CD8-positive, alpha-beta memory T cell (primary cell): ENCODE measurements at regions not wholly inside any gene's neighbourhood (a gene's known extent, or its start where the extent isn't known, plus 50 kb on each side); places are given as distances from the start of the nearest gene placed in this dataset.

Experiments
- CTCF ChIA-PET: fragments of 350-600 bp; sonication (Branson Sonifier 250); formaldehyde crosslinking; loops from one replicate; lab custom pipeline; 2021; ENCODE audit warnings: antibody characterized with exemption; lab: Charles Lee
- POLR2A ChIA-PET: fragments of 350-600 bp; sonication (Branson Sonifier 250); formaldehyde crosslinking; loops from one replicate; lab custom pipeline; 2021; ENCODE audit warnings: antibody characterized with exemption; lab: Charles Lee
- DNase-seq, 5 donors: peaks; one replicate each; pipeline versions ENCODE4 v3.0.0 to v3.0.0-alpha.2; 2020 to 2022; ENCODE audit warnings: mixed read lengths in 1 of 5
- H3K27ac ChIP-seq: one replicate; pipeline ENCODE4 v1.7.0; 2013; ENCODE audit warnings: low read depth, mild to moderate bottlenecking, low read length, moderate library complexity
- H3K27me3 ChIP-seq: 2 replicates; pipeline ENCODE4 v1.7.0; 2013; ENCODE audit warnings: low read length, mild to moderate bottlenecking; ENCODE audit not compliant: insufficient read depth, poor library complexity, severe bottlenecking
- H3K36me3 ChIP-seq: 2 replicates; pipeline ENCODE4 v1.7.0; 2013; ENCODE audit warnings: mild to moderate bottlenecking, low read length, moderate library complexity; ENCODE audit not compliant: insufficient read depth
- H3K4me1 ChIP-seq: 2 replicates; pipeline ENCODE4 v1.7.0; 2013; ENCODE audit warnings: mild to moderate bottlenecking, low read length, moderate library complexity; ENCODE audit not compliant: insufficient read depth
- H3K4me3 ChIP-seq: 2 replicates; pipeline ENCODE4 v1.7.0; 2013; ENCODE audit warnings: mild to moderate bottlenecking, low read length
- H3K9me3 ChIP-seq: 2 replicates; pipeline ENCODE4 v1.7.0; 2013; ENCODE audit warnings: mild to moderate bottlenecking, low read length
- H3K27ac Mint-ChIP-seq, 8 donors: one replicate each; pipeline ENCODE4 v1.8.0; 2020 to 2021; ENCODE audit warnings: mixed read lengths in 8 of 8, mild to moderate bottlenecking in 6 of 8, inconsistent platforms in 3 of 8, moderate library complexity in 3 of 8
- H3K27me3 Mint-ChIP-seq, 2 donors: one replicate each; pipeline ENCODE4 v1.8.0; 2020 to 2021; ENCODE audit warnings: mixed read lengths in 2 of 2, mild to moderate bottlenecking in 1 of 2, moderate library complexity in 1 of 2
- H3K36me3 Mint-ChIP-seq, 3 donors: one replicate each; pipeline ENCODE4 v1.8.0; 2020 to 2021; ENCODE audit warnings: mixed read lengths in 3 of 3, inconsistent platforms in 1 of 3, mild to moderate bottlenecking in 1 of 3
- H3K4me1 Mint-ChIP-seq, 3 donors: one replicate each; pipeline ENCODE4 v1.8.0; 2020 to 2021; ENCODE audit warnings: mixed read lengths in 3 of 3, inconsistent platforms in 1 of 3, mild to moderate bottlenecking in 1 of 3
- H3K4me3 Mint-ChIP-seq, 7 donors: one replicate each; pipeline ENCODE4 v1.8.0; 2020 to 2021; ENCODE audit warnings: mixed read lengths in 7 of 7, mild to moderate bottlenecking in 6 of 7, moderate library complexity in 4 of 7, inconsistent platforms in 2 of 7
- H3K9me3 Mint-ChIP-seq, 5 donors: one replicate each; pipeline ENCODE4 v1.8.0; 2020 to 2022; ENCODE audit warnings: mixed read lengths in 5 of 5, mild to moderate bottlenecking in 3 of 5, moderate library complexity in 2 of 5, inconsistent platforms in 1 of 5

GRCh38 chr10:8444630-8445029 lies 390.1 kb downstream of the GATA3 start:
- H3K4me3 Mint-ChIP-seq, result no peak overlapping the region
- no peaks in the 10 kb centered on the region for H3K36me3 Mint-ChIP-seq
- Histone ChIP-seq H3K27me3 (no peaks in the 10 kb centered on the region), H3K36me3 (no peaks in the 10 kb centered on the region), H3K4me1 (no peaks in the 10 kb centered on the region), H3K4me3 (no peak overlapping the region), H3K9me3 (no peaks in the 10 kb centered on the region), H3K27ac (no peak overlapping the region)
- H3K9me3 Mint-ChIP-seq, result no peaks in the 10 kb centered on the region
- no peaks in the 10 kb centered on the region for H3K27me3 Mint-ChIP-seq
- peaks cover 12 to 24% (median 17%) of the 10 kb centered on the region in 3 donors for H3K4me1 Mint-ChIP-seq
- DNase-seq, result peak; percentile 10 to 75 (median 56)
- ChIA-PET POLR2A (interaction anchor here (0.7 to 1.6 kb wide), 2 partner anchors 112 to 156 kb away, joined by 3 to 4 read pairs; no protein-coding TSS in a partner anchor), CTCF (interaction anchor here (0.7 to 2.3 kb wide), 9 partner anchors 16 to 388 kb away, joined by 3 to 14 read pairs (median 3); no protein-coding TSS in a partner anchor)
- peak overlapping the region in 5 of 8 donors; percentile 13 to 90 (median 67) for H3K27ac Mint-ChIP-seq

- Mint-ChIP-seq H3K27ac (no peak overlapping the region), H3K4me3 (no peak overlapping the region), H3K27me3 (no peaks in the 10 kb centered on the region), H3K9me3 (no peaks in the 10 kb centered on the region), H3K36me3 (no peaks in the 10 kb centered on the region), H3K4me1 (peaks cover 11 to 18% (median 17%) of the 10 kb centered on the region in 3 donors)
- no peaks in the 10 kb centered on the region for H3K4me1 ChIP-seq
- ChIA-PET POLR2A (interaction anchor here (1.6 kb wide), 1 partner anchor 113 kb away, joined by 4 read pairs; no protein-coding TSS in a partner anchor), CTCF (interaction anchor here (0.7 to 2.3 kb wide), 7 partner anchors 14 to 388 kb away, joined by 3 to 14 read pairs (median 4); no protein-coding TSS in a partner anchor)
- no peaks in the 10 kb centered on the region for H3K27me3 ChIP-seq
- H3K4me3 ChIP-seq, result no peak overlapping the region
- H3K9me3 ChIP-seq, result no peaks in the 10 kb centered on the region
- no peak overlapping the region for H3K27ac ChIP-seq
- no peaks in the 10 kb centered on the region for H3K36me3 ChIP-seq
- no peak for DNase-seq
These were observed 390.9 kb downstream of the GATA3 start for GRCh38 chr10:8445353-8445752.

- Mint-ChIP-seq H3K27ac (no peak overlapping the region), H3K27me3 (peaks cover 3 to 4% of the 10 kb centered on the region in 2 donors), H3K36me3 (no peaks in the 10 kb centered on the region), H3K4me3 (no peak overlapping the region), H3K9me3 (no peaks in the 10 kb centered on the region), H3K4me1 (peaks cover 0 to 13% (median under 1%) of the 10 kb centered on the region in 3 donors)
- POLR2A ChIA-PET, result no interaction called here
- H3K9me3 ChIP-seq, result no peaks in the 10 kb centered on the region
- H3K4me1 ChIP-seq, result no peaks in the 10 kb centered on the region
- H3K27ac ChIP-seq, result no peak overlapping the region
- CTCF ChIA-PET, result interaction anchor here (1.1 to 1.2 kb wide), 2 partner anchors 9 to 118 kb away, joined by 3 to 5 read pairs; no protein-coding TSS in a partner anchor
- DNase-seq, result no peak
- H3K27me3 ChIP-seq, result no peaks in the 10 kb centered on the region
- H3K36me3 ChIP-seq, result no peaks in the 10 kb centered on the region
- no peak overlapping the region for H3K4me3 ChIP-seq
These were observed 395.4 kb downstream of the GATA3 start for GRCh38 chr10:8449909-8450308.

- Mint-ChIP-seq H3K9me3 (peaks cover 0 to 6% (median 0%) of the 10 kb centered on the region in 5 donors), H3K36me3 (no peaks in the 10 kb centered on the region)
- CTCF ChIA-PET, result no interaction called here
These were observed 399.1 kb downstream of the GATA3 start for GRCh38 chr10:8453587-8453986.

GRCh38 chr10:8454357-8454756 lies 399.9 kb downstream of the GATA3 start:
- Mint-ChIP-seq H3K9me3 (peaks cover 0 to 6% (median 0%) of the 10 kb centered on the region in 5 donors), H3K36me3 (no peaks in the 10 kb centered on the region), H3K4me3 (no peak overlapping the region), H3K27me3 (peaks cover 12 to 28% of the 10 kb centered on the region in 2 donors), H3K4me1 (peaks cover 0 to 12% (median 0%) of the 10 kb centered on the region in 3 donors), H3K27ac (no peak overlapping the region)
- H3K4me1 ChIP-seq, result no peaks in the 10 kb centered on the region
- ChIA-PET POLR2A (no interaction called here), CTCF (no interaction called here)
- H3K36me3 ChIP-seq, result no peaks in the 10 kb centered on the region
- H3K9me3 ChIP-seq, result no peaks in the 10 kb centered on the region
- H3K4me3 ChIP-seq, result no peak overlapping the region
- DNase-seq, result no peak
- H3K27me3 ChIP-seq, result no peaks in the 10 kb centered on the region
- H3K27ac ChIP-seq, result no peak overlapping the region

More at GRCh38 chr10:8453587-8453986, 399.1 kb downstream of the GATA3 start:
- no peaks in the 10 kb centered on the region for H3K36me3 ChIP-seq
- no peak overlapping the region for H3K27ac ChIP-seq
- H3K27me3 ChIP-seq, result no peaks in the 10 kb centered on the region
- H3K9me3 ChIP-seq, result no peaks in the 10 kb centered on the region
- no peak overlapping the region for H3K27ac Mint-ChIP-seq
- DNase-seq, result no peak
- H3K4me3 Mint-ChIP-seq, result no peak overlapping the region
- POLR2A ChIA-PET, result no interaction called here
- no peak overlapping the region for H3K4me3 ChIP-seq
- peaks cover 12 to 21% of the 10 kb centered on the region in 2 donors for H3K27me3 Mint-ChIP-seq
- peaks cover 0 to 12% (median 0%) of the 10 kb centered on the region in 3 donors for H3K4me1 Mint-ChIP-seq
- no peaks in the 10 kb centered on the region for H3K4me1 ChIP-seq

GRCh38 chr10:8455181-8455580 lies 400.7 kb downstream of the GATA3 start:
- Histone ChIP-seq H3K9me3 (no peaks in the 10 kb centered on the region), H3K4me3 (no peak overlapping the region), H3K27me3 (no peaks in the 10 kb centered on the region), H3K4me1 (no peaks in the 10 kb centered on the region), H3K36me3 (no peaks in the 10 kb centered on the region), H3K27ac (no peak overlapping the region)
- Mint-ChIP-seq H3K4me1 (peaks cover 0 to 12% (median 0%) of the 10 kb centered on the region in 3 donors), H3K27me3 (peaks cover 12 to 31% of the 10 kb centered on the region in 2 donors), H3K36me3 (no peaks in the 10 kb centered on the region), H3K4me3 (no peak overlapping the region), H3K9me3 (peaks cover 0 to 6% (median 0%) of the 10 kb centered on the region in 5 donors), H3K27ac (no peak overlapping the region)
- CTCF ChIA-PET, result no interaction called here
- POLR2A ChIA-PET, result no interaction called here
- no peak for DNase-seq

GRCh38 chr10:8456386-8456785 lies 401.9 kb downstream of the GATA3 start:
- H3K27me3 ChIP-seq, result no peaks in the 10 kb centered on the region
- no peaks in the 10 kb centered on the region for H3K36me3 ChIP-seq
- H3K4me3 ChIP-seq, result no peak overlapping the region
- POLR2A ChIA-PET, result no interaction called here
- peaks cover 0 to 4% (median 0%) of the 10 kb centered on the region in 3 donors for H3K36me3 Mint-ChIP-seq
- H3K4me3 Mint-ChIP-seq, result no peak overlapping the region
- CTCF ChIA-PET, result no interaction called here
- no peaks in the 10 kb centered on the region for H3K4me1 ChIP-seq
- DNase-seq, result no peak
- H3K4me1 Mint-ChIP-seq, result peaks cover 0 to 12% (median 0%) of the 10 kb centered on the region in 3 donors
- no peak overlapping the region for H3K27ac Mint-ChIP-seq
- peaks cover 12 to 33% of the 10 kb centered on the region in 2 donors for H3K27me3 Mint-ChIP-seq
- H3K27ac ChIP-seq, result no peak overlapping the region
- H3K9me3 Mint-ChIP-seq, result peaks cover 0 to 6% (median 0%) of the 10 kb centered on the region in 5 donors
- H3K9me3 ChIP-seq, result no peaks in the 10 kb centered on the region

GRCh38 chr10:8460626-8461025 lies 406.1 kb downstream of the GATA3 start:
- Histone ChIP-seq H3K4me1 (no peaks in the 10 kb centered on the region), H3K27ac (no peak overlapping the region), H3K27me3 (no peaks in the 10 kb centered on the region), H3K36me3 (no peaks in the 10 kb centered on the region), H3K4me3 (no peak overlapping the region), H3K9me3 (no peaks in the 10 kb centered on the region)
- Mint-ChIP-seq H3K27ac (no peak overlapping the region), H3K9me3 (peaks cover 0 to 6% (median 0%) of the 10 kb centered on the region in 5 donors), H3K4me3 (no peak overlapping the region), H3K27me3 (peaks cover 14 to 62% of the 10 kb centered on the region in 2 donors), H3K4me1 (no peaks in the 10 kb centered on the region), H3K36me3 (peaks cover 0 to 10% (median 0%) of the 10 kb centered on the region in 3 donors)
- ChIA-PET CTCF (no interaction called here), POLR2A (no interaction called here)
- DNase-seq, result no peak
